Hypothalamus (tissue), 51 donors: ENCODE measurements at regions not wholly inside any gene's neighbourhood (a gene's known extent, or its start where the extent isn't known, plus 50 kb on each side); places are given as distances from the start of the nearest gene placed in this dataset.

Experiments used
- DNase-seq, 51 donors: peaks; one replicate each; lab custom pipeline; 2025; lab: John Stamatoyannopoulos, UW

GRCh38 chr4:32172086-32172485 lies 1451.9 kb downstream of the PCDH7 start:
- DNase-seq, result no peak

- DNase-seq, result no peak
These were observed 1452.6 kb downstream of the PCDH7 start for GRCh38 chr4:32172761-32173160.

- no peak for DNase-seq
These were observed 1459.9 kb downstream of the PCDH7 start for GRCh38 chr4:32180086-32180485.

- DNase-seq, result no peak
These were observed 1464.0 kb downstream of the PCDH7 start for GRCh38 chr4:32184186-32184585.

GRCh38 chr4:32189130-32189529 lies 1469.0 kb downstream of the PCDH7 start:
- DNase-seq, result no peak

GRCh38 chr4:32189788-32190187 lies 1469.6 kb downstream of the PCDH7 start:
- DNase-seq, result no peak

- no peak for DNase-seq
These were observed 1471.8 kb downstream of the PCDH7 start for GRCh38 chr4:32191961-32192360.

GRCh38 chr4:32192363-32192762 lies 1472.2 kb downstream of the PCDH7 start:
- DNase-seq, result no peak

- no peak for DNase-seq
These were observed 1472.8 kb downstream of the PCDH7 start for GRCh38 chr4:32192991-32193390.

- DNase-seq, result no peak
These were observed 1477.0 kb downstream of the PCDH7 start for GRCh38 chr4:32196950-32197688.

- no peak for DNase-seq
These were observed 1479.5 kb downstream of the PCDH7 start for GRCh38 chr4:32199639-32200038.

- no peak for DNase-seq
These were observed 1483.2 kb downstream of the PCDH7 start for GRCh38 chr4:32203340-32203739.

- DNase-seq, result no peak
These were observed 1486.6 kb downstream of the PCDH7 start for GRCh38 chr4:32206756-32207155.

GRCh38 chr4:32207456-32207855 lies 1487.3 kb downstream of the PCDH7 start:
- DNase-seq, result no peak

GRCh38 chr4:32215277-32215676 lies 1495.1 kb downstream of the PCDH7 start:
- no peak for DNase-seq

- no peak for DNase-seq
These were observed 1496.3 kb downstream of the PCDH7 start for GRCh38 chr4:32216502-32216901.

GRCh38 chr4:32219306-32220075 lies 1499.3 kb downstream of the PCDH7 start:
- DNase-seq, result no peak

GRCh38 chr4:32226204-32226603 lies 1506.0 kb downstream of the PCDH7 start:
- no peak for DNase-seq

GRCh38 chr4:32226733-32227132 lies 1506.6 kb downstream of the PCDH7 start:
- DNase-seq, result no peak

GRCh38 chr4:32243926-32244325 lies 1523.8 kb downstream of the PCDH7 start:
- DNase-seq, result no peak

GRCh38 chr4:32249040-32249439 lies 1528.9 kb downstream of the PCDH7 start:
- no peak for DNase-seq

GRCh38 chr4:32251126-32251525 lies 1531.0 kb downstream of the PCDH7 start:
- no peak for DNase-seq
